PC-3 (cell line): ENCODE measurements at regions not wholly inside any gene's neighbourhood (a gene's known extent, or its start where the extent isn't known, plus 50 kb on each side); places are given as distances from the start of the nearest gene placed in this dataset.

ENCODE experiments used
- ATAC-seq: fragments of 200-7000 bp; cut with Tn5 transposase; 2 replicates; pipeline ENCODE4 v1.9.1; 2020; ENCODE audit warnings: mild to moderate bottlenecking, moderate library complexity
- BruUV-seq: library from RNA; stranded (reverse); fragments of 400-500 nt; replicated peaks from 2 replicates; lab custom pipeline; 2021; lab: Mats Ljungman, UMichigan
- CTCF ChIA-PET: fragments of 300-600 bp; sonication (Branson Sonifier 250); formaldehyde crosslinking; loops from one replicate; lab custom pipeline; 2022; ENCODE audit warnings: antibody characterized with exemption; lab: Charles Lee
- POLR2A ChIA-PET: fragments of 300-600 bp; sonication (Branson Sonifier 250); formaldehyde crosslinking; loops from one replicate; lab custom pipeline; 2022; ENCODE audit warnings: antibody characterized with exemption; ENCODE audit not compliant: unreplicated experiment; lab: Charles Lee
- DNase-seq: peaks from one replicate; pipeline ENCODE4 v3.0.0-alpha.2; 2015
- H2AFZ ChIP-seq: fragments of 300-600 bp; sonication (generic); 2 replicates; pipeline ENCODE4 v1.6.0; 2016; ENCODE audit warnings: antibody characterized with exemption, low read length
- H3F3A ChIP-seq: fragments of 300-600 bp; sonication (generic); one replicate; pipeline ENCODE4 v1.6.0; 2017; ENCODE audit warnings: antibody characterized with exemption, low read length, control low read depth, mild to moderate bottlenecking; ENCODE audit not compliant: unreplicated experiment
- H3K27ac ChIP-seq: fragments of 300-600 bp; sonication (generic); 2 replicates; pipeline ENCODE4 v1.5.1; 2016; ENCODE audit warnings: mild to moderate bottlenecking, low read length
- H3K27me3 ChIP-seq: fragments of 300-600 bp; sonication (generic); 2 replicates; pipeline ENCODE4 v1.6.1; 2016; ENCODE audit warnings: low read length, mixed read lengths
- H3K36me3 ChIP-seq: fragments of 300-600 bp; sonication (generic); 2 replicates; pipeline ENCODE4 v1.6.1; 2016; ENCODE audit warnings: low read depth, mixed run types, low read length, mixed read lengths
- H3K4me1 ChIP-seq: fragments of 300-600 bp; sonication (generic); 2 replicates; pipeline ENCODE4 v1.5.1; 2016; ENCODE audit warnings: low read length; ENCODE audit not compliant: insufficient read depth
- H3K4me2 ChIP-seq: fragments of 300-600 bp; sonication (generic); 2 replicates; pipeline ENCODE4 v1.6.0; 2016; ENCODE audit warnings: low read length
- H3K4me3 ChIP-seq: fragments of 300-600 bp; sonication (generic); 2 replicates; pipeline ENCODE4 v1.5.1; 2016; ENCODE audit warnings: mild to moderate bottlenecking, low read length, mixed read lengths
- H3K79me2 ChIP-seq: fragments of 300-600 bp; sonication (generic); 2 replicates; pipeline ENCODE4 v1.6.1; 2017; ENCODE audit warnings: low read length, mixed read lengths
- H3K9ac ChIP-seq: fragments of 300-600 bp; sonication (generic); 2 replicates; pipeline ENCODE4 v1.6.0; 2016; ENCODE audit warnings: mild to moderate bottlenecking, low read length
- H3K9me2 ChIP-seq: fragments of 300-600 bp; sonication (generic); replicated peaks from 2 replicates; pipeline ENCODE4 v1.6.1; 2016; ENCODE audit warnings: mixed run types, low read length, mixed read lengths
- H3K9me3 ChIP-seq: fragments of 300-600 bp; sonication (generic); 2 replicates; pipeline ENCODE4 v1.6.1; 2016; ENCODE audit warnings: low read length, mixed read lengths
- H4K20me1 ChIP-seq: fragments of 300-600 bp; sonication (generic); 2 replicates; pipeline ENCODE4 v1.6.1; 2016; ENCODE audit warnings: low read length, mixed read lengths
- EZH2 ChIP-seq: fragments of 300-600 bp; sonication (generic); IDR thresholded peaks from one replicate; pipeline ENCODE4 v1.6.1; 2017; ENCODE audit warnings: antibody characterized with exemption, mild to moderate bottlenecking, low read length; ENCODE audit not compliant: unreplicated experiment
- EZH2phosphoT487 ChIP-seq: fragments of 300-600 bp; sonication (generic); IDR thresholded peaks from 2 replicates; pipeline ENCODE4 v1.6.1; 2018; ENCODE audit warnings: mild to moderate bottlenecking, antibody characterized with exemption, low read length, borderline replicate concordance
- intact Hi-C: fragments of 100-400 bp; cut with micrococcal nuclease; formaldehyde crosslinking; loops from 2 replicates; pipeline ENCODE4 v1.9.0; 2023
- TF ChIP-seq, protein P1 (sequence below): fragments of 300-600 bp; sonication (generic); conservative IDR thresholded peaks from 2 replicates; pipeline ENCODE4 v1.5.1; 2017; ENCODE audit warnings: antibody characterized with exemption, low read depth, mild to moderate bottlenecking, low read length

DNA sequence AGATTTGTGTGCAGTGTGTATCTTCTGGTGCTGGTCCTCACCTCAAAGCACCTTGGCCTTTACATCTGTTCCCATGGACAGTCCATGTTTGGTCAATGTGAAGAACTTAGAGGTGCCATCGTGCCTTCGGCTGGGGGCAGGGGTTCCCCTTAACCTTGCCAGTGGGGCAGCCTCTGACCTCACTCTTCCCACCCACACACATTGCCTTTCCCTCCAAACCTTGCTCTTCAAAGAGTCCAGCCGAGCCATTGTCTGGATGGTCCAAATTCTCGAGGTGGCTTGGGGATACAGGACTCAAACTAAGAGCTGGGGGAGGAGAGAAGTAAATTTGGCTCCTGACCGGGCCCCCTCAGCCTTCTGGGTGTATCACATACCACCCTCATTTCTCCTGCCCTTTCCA is 76.2 kb upstream of the HABP2 start:
- intact Hi-C loops, result no loop called here
- DNase-seq, result no peak
- Histone ChIP-seq H3K79me2 (no peaks in the 10 kb centered on the region), H2AFZ (no peak overlapping the region), H3K4me1 (peaks cover 27% of the 10 kb centered on the region), H3K4me3 (no peak overlapping the region), H4K20me1 (no peaks in the 10 kb centered on the region), H3F3A (no peaks in the 10 kb centered on the region), H3K27ac (no peak overlapping the region), H3K4me2 (no peak overlapping the region), H3K9me3 (peaks cover 4% of the 10 kb centered on the region; the same call in 1 of the 2 replicates), H3K36me3 (no peaks in the 10 kb centered on the region; the same call in 1 of the 2 replicates), H3K9me2 (no peaks in the 10 kb centered on the region), H3K9ac (no peak overlapping the region), H3K27me3 (no peaks in the 10 kb centered on the region)
- ChIA-PET CTCF (no interaction called here), POLR2A (no interaction called here)
- ATAC-seq, result no peak
- TF ChIP-seq EZH2phosphoT487 (no peak), EZH2 (no peak)
- TF ChIP-seq, protein P1, sequence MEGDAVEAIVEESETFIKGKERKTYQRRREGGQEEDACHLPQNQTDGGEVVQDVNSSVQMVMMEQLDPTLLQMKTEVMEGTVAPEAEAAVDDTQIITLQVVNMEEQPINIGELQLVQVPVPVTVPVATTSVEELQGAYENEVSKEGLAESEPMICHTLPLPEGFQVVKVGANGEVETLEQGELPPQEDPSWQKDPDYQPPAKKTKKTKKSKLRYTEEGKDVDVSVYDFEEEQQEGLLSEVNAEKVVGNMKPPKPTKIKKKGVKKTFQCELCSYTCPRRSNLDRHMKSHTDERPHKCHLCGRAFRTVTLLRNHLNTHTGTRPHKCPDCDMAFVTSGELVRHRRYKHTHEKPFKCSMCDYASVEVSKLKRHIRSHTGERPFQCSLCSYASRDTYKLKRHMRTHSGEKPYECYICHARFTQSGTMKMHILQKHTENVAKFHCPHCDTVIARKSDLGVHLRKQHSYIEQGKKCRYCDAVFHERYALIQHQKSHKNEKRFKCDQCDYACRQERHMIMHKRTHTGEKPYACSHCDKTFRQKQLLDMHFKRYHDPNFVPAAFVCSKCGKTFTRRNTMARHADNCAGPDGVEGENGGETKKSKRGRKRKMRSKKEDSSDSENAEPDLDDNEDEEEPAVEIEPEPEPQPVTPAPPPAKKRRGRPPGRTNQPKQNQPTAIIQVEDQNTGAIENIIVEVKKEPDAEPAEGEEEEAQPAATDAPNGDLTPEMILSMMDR, result no peak
- BruUV-seq, result no TSS peak

DNA sequence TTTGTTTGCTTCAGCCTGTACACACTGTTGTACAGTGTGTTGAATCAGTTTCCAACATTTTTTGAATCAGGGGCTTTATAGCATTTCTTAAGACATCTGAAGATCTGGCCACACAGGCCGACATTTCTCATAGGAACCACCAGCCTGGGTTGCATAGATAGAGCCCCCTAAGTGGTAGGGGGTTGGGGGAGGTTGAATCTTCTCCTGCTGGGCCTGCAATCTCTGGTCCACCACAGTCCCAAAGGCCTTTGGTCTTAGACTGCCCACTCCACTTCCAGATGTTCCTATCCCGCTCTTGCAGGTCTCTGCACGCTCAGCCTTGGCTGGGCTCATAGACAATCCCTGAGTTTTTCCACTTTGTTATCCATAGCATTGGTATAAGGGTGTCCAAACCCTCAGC is 75.4 kb upstream of the HABP2 start:
- H3F3A ChIP-seq, result no peaks in the 10 kb centered on the region
- H3K4me1 ChIP-seq, result peaks cover 27% of the 10 kb centered on the region
- no peaks in the 10 kb centered on the region for H3K79me2 ChIP-seq
- no peak overlapping the region for H3K27ac ChIP-seq
- H3K9me3 ChIP-seq, result peaks cover 4% of the 10 kb centered on the region; the same call in 1 of the 2 replicates
- no peaks in the 10 kb centered on the region; the same call in 1 of the 2 replicates for H3K36me3 ChIP-seq
- DNase-seq (no peak), ATAC-seq (no peak)
- no peaks in the 10 kb centered on the region for H3K27me3 ChIP-seq
- POLR2A ChIA-PET, result no interaction called here
- TF ChIP-seq EZH2 (no peak), EZH2phosphoT487 (no peak)
- TF ChIP-seq, protein P1, result no peak
- intact Hi-C loops, result no loop called here
- H3K4me2 ChIP-seq, result no peak overlapping the region
- H3K9ac ChIP-seq, result no peak overlapping the region
- CTCF ChIA-PET, result no interaction called here
- H2AFZ ChIP-seq, result no peak overlapping the region
- no peaks in the 10 kb centered on the region for H4K20me1 ChIP-seq
- H3K4me3 ChIP-seq, result no peak overlapping the region
- H3K9me2 ChIP-seq, result no peaks in the 10 kb centered on the region
- BruUV-seq, result no TSS peak

DNA sequence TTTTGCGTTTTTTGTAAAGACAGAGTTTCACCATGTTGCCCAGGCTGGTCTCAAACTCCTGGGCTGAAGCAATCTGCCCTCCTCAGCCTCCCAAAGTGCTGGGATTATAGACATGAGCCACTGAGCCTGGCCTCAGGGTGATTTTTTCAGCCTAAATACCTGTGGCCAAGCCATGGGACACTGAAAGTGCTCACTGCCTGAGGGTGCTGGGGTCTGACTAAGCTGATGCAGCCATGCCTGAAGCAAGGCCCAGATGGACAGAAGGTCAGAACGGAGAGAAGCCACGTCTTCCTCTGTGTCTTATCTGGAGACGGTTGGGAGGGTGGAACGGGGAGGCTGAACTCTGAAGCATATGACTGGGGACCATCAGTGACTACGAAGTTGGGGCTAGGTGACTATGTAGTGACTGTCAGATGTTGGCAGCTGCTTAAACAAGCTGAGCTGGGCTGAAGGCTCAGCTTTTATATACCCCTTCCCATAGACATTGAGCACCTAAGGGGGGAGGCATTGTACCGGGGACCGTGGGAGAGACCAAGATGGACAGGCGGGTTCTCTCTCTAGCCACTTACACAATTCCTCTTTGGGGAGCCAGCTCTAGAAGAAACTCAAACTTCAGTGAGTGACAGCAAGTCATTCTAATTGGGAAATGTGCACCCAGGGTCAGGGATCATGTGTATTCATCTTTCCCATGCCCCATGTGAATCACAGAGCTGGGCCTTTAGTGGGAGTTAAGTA is 73.3 kb upstream of the HABP2 start:
- ATAC-seq (no peak), DNase-seq (no peak)
- BruUV-seq, result no TSS peak
- intact Hi-C loops, result no loop called here
- H3K9me3 ChIP-seq, result peaks cover 4% of the 10 kb centered on the region; the same call in 1 of the 2 replicates
- H2AFZ ChIP-seq, result no peak overlapping the region
- no peak overlapping the region for H3K27ac ChIP-seq
- CTCF ChIA-PET, result no interaction called here
- peaks cover 20% of the 10 kb centered on the region for H3K4me1 ChIP-seq
- no peaks in the 10 kb centered on the region for H3K9me2 ChIP-seq
- POLR2A ChIA-PET, result no interaction called here
- no peak overlapping the region for H3K4me3 ChIP-seq
- H4K20me1 ChIP-seq, result no peaks in the 10 kb centered on the region
- no peak overlapping the region for H3K4me2 ChIP-seq
- no peaks in the 10 kb centered on the region for H3K27me3 ChIP-seq
- no peaks in the 10 kb centered on the region for H3K79me2 ChIP-seq
- no peaks in the 10 kb centered on the region for H3F3A ChIP-seq
- no peaks in the 10 kb centered on the region; the same call in 1 of the 2 replicates for H3K36me3 ChIP-seq
- TF ChIP-seq EZH2, result no peak
- TF ChIP-seq EZH2phosphoT487, result no peak
- TF ChIP-seq, protein P1, result no peak
- no peak overlapping the region for H3K9ac ChIP-seq
